ENCODE measurements at regions not wholly inside any gene's neighbourhood (a gene's known extent, or its start where the extent isn't known, plus 50 kb on each side); places are given as distances from the start of the nearest gene placed in this dataset.

DNA sequence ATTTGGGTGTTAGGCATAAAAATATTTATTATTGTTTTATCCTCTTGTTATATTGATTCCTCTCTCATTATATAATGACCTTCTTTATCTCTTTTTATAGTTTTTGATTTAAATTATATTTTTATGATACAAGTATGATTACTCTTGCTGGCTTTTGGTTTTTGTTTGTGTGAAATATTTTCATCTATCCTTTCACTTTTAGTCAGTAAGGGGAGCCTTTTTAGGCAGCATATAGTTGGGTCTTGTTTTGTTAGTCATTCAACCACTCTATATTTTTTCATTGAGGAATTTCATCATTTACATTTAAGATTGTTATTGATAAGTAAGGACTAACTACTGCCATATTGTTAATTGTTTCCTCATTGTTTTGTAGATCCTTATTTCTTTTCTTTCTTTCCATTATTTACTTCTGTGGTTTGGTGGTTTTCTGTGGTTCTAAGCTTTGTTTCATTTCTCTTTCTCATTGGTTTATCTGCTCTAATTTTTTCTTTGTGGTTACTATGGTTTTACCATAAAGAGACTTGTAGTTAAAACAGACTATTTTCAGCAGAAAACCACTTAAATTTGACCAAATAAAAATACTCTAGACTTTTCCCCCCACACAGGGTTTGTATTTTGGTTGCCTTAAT, 593.1 kb downstream of the NUF2 start:
- H3K4me3 ChIP-seq (ENCODE audit: low read depth, poor library complexity, severe bottlenecking) = no peak overlapping the region
- intact Hi-C loops (cut with DNase I; ENCODE audit: low total_unique reads) = no loop called here
- DNase-seq (ENCODE audit: low spot score in 2 of 2) = no peak
- TF ChIP-seq POLR2A (IDR thresholded peaks at IDR 0.05) = no peak
- TF ChIP-seq, protein P1, sequence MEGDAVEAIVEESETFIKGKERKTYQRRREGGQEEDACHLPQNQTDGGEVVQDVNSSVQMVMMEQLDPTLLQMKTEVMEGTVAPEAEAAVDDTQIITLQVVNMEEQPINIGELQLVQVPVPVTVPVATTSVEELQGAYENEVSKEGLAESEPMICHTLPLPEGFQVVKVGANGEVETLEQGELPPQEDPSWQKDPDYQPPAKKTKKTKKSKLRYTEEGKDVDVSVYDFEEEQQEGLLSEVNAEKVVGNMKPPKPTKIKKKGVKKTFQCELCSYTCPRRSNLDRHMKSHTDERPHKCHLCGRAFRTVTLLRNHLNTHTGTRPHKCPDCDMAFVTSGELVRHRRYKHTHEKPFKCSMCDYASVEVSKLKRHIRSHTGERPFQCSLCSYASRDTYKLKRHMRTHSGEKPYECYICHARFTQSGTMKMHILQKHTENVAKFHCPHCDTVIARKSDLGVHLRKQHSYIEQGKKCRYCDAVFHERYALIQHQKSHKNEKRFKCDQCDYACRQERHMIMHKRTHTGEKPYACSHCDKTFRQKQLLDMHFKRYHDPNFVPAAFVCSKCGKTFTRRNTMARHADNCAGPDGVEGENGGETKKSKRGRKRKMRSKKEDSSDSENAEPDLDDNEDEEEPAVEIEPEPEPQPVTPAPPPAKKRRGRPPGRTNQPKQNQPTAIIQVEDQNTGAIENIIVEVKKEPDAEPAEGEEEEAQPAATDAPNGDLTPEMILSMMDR (IDR thresholded peaks at IDR 0.05) = no peak

DNA sequence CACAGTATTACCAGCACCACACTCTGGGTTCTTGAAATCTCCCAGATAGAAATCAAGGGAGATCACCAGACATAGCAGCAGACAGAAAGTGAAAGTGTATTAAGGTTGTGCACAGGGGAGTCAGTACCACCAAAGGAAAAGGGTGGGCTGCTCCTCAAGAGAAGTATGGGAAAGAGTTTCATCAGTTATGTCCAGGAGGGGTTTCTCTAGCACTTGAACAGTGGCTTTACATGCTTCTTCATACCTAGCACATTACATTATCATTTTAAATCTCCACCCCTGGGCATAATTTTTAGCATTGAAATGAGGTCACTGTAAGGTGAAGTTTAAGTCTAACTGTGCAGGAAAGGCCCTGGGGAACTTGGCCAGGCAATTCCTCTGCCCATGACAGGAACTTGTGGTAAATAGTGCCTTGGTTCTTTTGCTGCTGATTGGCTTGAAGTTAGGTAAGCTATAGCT, 601.0 kb downstream of the NUF2 start:
- intact Hi-C loops (cut with DNase I; ENCODE audit: low total_unique reads) = no loop called here
- H3K4me3 ChIP-seq (ENCODE audit: low read depth, poor library complexity, severe bottlenecking) = no peak overlapping the region
- no peak for DNase-seq (ENCODE audit: low spot score in 2 of 2)
- TF ChIP-seq, protein P1 (IDR thresholded peaks at IDR 0.05) = no peak
- TF ChIP-seq POLR2A (IDR thresholded peaks at IDR 0.05) = no peak

DNA sequence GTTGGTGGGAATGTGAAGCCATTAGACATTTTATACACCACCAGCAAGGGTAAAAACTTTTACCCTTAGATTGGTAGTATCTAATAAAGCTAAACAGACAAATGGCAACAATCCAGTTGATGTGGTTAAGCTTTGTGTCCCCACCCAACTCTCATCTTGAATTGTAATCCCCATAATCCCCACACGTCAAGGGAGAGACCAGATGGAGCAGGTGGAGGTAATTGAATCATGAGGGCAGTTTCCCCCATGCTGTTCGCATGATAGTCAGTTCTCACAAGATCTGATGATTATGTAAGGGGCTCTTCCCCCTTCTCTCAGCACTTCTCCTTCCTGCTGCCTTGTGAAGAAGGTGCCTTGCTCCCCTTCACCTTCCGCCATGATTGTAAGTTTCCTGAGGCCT, 602.3 kb downstream of the NUF2 start:
- TF ChIP-seq, protein P1 (IDR thresholded peaks at IDR 0.05) = no peak
- TF ChIP-seq POLR2A (IDR thresholded peaks at IDR 0.05) = no peak
- H3K4me3 ChIP-seq (ENCODE audit: low read depth, poor library complexity, severe bottlenecking) = no peak overlapping the region
- DNase-seq (ENCODE audit: low spot score in 2 of 2) = no peak
- intact Hi-C loops (cut with DNase I; ENCODE audit: low total_unique reads) = no loop called here
- 85 to 87% methylated on average over 3 of the region's 3 CpGs for WGBS, 2 donors

DNA sequence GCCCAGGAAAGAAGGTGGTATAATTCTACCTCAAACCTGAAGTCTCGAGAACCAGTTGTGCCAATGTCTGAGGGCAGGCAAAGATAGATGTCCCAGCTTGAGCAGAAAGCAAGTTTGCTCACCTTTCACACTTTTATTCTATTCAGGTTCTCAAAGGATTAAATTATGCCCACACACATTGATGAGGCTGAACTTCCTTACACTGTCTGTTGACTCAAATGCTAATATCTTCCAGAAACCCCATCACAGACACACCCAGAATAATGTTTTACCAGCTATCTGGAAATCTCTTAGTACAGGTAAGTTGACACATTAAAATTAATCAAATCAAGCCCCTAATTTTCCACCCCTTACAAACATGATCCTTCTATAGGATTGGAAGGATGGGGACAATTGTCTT, 605.7 kb downstream of the NUF2 start:
- TF ChIP-seq, protein P1 (IDR thresholded peaks at IDR 0.05) = no peak
- no peak for TF ChIP-seq POLR2A (IDR thresholded peaks at IDR 0.05)
- no peak overlapping the region for H3K4me3 ChIP-seq (ENCODE audit: low read depth, poor library complexity, severe bottlenecking)
- intact Hi-C loops (cut with DNase I; ENCODE audit: low total_unique reads) = no loop called here
- no peak for DNase-seq (ENCODE audit: low spot score in 2 of 2)
- 88 to 100% methylated on average over 1 of the region's 1 CpG for WGBS, 2 donors

DNA sequence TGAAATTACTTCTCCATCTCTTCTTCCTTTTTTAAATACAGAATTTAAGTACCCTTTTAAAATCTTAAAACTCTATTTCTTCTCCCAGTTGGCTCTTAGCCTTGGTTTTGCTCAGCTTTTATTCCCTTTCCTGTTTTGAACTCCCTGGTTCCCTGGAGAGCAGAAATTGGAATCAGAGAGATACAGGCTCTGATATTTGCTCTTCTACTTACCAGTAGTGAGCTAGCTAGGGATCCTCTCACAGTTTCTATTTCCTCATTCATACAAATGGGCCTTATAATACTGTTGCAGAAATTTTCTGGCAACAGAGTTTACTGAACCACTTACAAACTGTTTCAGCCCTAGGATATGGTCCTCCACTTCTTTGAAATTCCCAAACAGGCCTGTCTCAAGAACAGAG, 606.3 kb downstream of the NUF2 start:
- TF ChIP-seq, protein P1 (IDR thresholded peaks at IDR 0.05) = no peak
- TF ChIP-seq POLR2A (IDR thresholded peaks at IDR 0.05) = no peak
- no peak for DNase-seq (ENCODE audit: low spot score in 2 of 2)
- intact Hi-C loops (cut with DNase I; ENCODE audit: low total_unique reads) = no loop called here
- no peak overlapping the region for H3K4me3 ChIP-seq (ENCODE audit: low read depth, poor library complexity, severe bottlenecking)

DNA sequence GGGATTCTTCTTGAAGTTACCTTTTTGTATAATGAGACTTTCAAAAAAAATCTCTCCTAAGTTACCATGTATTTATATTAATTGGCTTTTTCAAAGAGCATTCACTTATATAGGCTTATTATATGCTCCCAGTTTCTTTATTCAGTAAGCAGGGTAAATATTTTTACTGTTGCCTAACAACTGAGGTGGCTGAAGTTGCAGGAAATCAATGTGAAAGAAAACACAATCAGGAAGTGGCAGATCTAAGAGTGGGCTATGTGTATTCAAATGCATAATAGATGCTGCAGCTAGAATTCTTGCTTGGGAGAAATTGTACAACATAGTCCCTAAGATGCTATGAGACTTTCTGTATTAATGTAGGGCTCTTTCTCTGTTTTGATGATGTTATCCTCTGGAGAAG, 606.9 kb downstream of the NUF2 start:
- DNase-seq (ENCODE audit: low spot score in 2 of 2) = no peak
- TF ChIP-seq, protein P1 (IDR thresholded peaks at IDR 0.05) = no peak
- no peak for TF ChIP-seq POLR2A (IDR thresholded peaks at IDR 0.05)
- intact Hi-C loops (cut with DNase I; ENCODE audit: low total_unique reads) = no loop called here
- no peak overlapping the region for H3K4me3 ChIP-seq (ENCODE audit: low read depth, poor library complexity, severe bottlenecking)
